RPMI8226 (cell line): ENCODE measurements at regions not wholly inside any gene's neighbourhood (a gene's known extent, or its start where the extent isn't known, plus 50 kb on each side); places are given as distances from the start of the nearest gene placed in this dataset.

ENCODE experiments used
- DNase-seq: peaks from one replicate; pipeline ENCODE4 v3.0.0-alpha.2; 2015

GRCh38 chr12:44961887-44962286, 85.8 kb upstream of the NELL2 start:
- DNase-seq, result no peak

GRCh38 chr12:44960856-44961255, 84.7 kb upstream of the NELL2 start:
- no peak for DNase-seq

DNA sequence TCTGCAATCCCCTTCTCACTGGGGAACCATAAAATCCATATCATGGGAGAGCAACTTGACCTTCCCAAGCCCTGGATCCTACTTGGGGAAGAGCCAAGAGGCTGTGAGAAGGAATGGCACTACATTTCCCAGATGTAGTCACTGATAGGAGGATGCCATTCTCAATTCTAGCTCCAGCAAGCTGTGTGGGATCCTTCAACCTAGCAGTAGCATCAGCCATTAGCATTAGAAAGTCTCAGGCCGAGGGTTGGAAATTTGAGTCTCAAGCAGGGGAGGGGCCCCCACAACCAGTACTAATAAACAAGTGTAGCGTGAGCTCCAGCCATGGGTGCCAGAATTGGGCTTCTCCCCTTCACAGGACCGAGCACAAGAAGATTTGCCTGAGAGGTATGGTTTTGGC, 84.3 kb upstream of the NELL2 start:
- DNase-seq, result no peak

- no peak for DNase-seq
These were observed 71.0 kb upstream of the NELL2 start for GRCh38 chr12:44947163-44947562.

DNA sequence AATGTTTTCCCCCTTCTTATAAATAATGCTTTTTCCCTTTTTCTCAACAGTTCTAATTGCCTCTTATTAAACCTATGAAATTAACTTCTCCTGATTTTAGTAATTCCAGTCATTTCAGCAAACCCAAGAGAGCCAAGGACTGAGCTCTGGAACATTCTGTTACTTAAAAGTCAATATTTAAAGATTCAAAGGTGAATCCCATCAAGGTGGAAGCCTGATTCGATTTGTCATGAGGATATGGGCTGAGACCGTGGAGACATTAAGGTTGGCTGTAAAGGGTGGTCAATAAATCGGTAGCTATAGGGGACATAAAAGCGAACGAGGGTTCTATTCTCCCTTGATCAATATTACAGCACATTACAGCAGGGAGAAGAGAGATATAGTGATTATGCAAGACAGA, 66.6 kb upstream of the NELL2 start:
- DNase-seq, result no peak

DNA sequence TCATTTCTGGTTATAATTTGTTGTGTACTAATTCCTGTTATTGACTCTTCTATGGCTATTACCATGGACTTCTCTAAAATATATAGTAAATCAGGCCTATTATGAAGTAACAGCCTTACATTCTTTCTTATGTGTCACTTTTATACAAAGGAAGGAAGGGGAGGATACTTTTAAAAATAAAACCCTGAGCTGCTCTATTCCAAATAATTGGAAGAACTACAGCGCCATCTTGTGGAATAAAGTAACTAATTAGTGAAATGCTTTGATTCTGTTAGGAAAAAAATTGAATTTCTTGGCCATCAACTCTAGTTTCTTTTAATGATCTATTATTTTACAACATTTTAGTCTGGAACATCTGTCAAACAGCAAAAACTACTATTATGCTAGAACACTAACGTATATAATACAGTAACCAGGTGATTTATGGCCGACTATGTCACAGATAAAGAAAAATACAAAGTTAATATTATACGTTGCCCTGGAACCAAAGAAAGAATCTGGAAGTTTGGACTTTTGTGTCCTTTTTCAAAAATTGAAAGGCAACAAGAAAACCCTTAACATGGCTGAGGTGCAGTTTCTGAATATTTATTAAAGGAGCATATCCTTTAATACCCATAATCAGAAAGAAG, 55.0 kb upstream of the NELL2 start:
- DNase-seq, result peak; percentile 74

DNA sequence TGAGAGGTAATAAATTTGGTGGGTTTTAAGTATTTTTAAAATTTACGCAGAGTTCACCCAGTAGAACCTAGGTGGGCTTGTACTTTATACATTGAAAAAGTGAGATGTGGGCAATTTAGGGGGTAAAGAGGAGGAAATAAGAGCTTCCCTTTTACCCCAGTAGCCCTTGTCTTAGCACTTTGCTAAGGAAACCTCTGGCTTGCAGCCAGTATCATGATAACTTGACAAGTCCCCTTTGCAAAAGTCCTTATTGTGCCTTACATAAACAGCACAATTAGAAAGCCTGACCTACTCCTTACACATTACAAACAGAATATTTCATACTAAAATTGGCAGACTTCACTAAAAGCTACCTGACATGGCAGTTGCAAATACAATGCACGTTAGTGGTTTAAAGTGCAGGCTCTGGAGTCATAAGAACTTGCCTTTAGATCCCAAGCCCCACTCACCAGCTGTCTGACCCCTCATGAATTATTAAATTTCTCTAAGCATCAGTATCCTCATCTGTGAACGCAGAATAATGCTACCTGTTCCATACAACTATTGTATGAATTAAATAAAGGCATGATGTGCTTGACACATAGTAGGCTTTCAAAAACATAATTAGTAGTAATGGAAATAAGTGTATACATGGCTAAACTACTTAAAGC, 53.2 kb upstream of the NELL2 start:
- no peak for DNase-seq
